ENCODE measurements at regions not wholly inside any gene's neighbourhood (a gene's known extent, or its start where the extent isn't known, plus 50 kb on each side); places are given as distances from the start of the nearest gene placed in this dataset.

GRCh38 chr12:13780453-13780852 lies 200.9 kb downstream of the GRIN2B start:
- no peak overlapping the region for H3K4me3 ChIP-seq (ENCODE audit: low read length)
- DNase-seq (ENCODE audit: low read depth, low spot score): no peak

GRCh38 chr12:13777374-13777773 lies 204.0 kb downstream of the GRIN2B start:
- H3K4me3 ChIP-seq (ENCODE audit: low read length): no peak overlapping the region
- DNase-seq (ENCODE audit: low read depth, low spot score): no peak

- H3K4me3 ChIP-seq (ENCODE audit: low read length): no peak overlapping the region
- DNase-seq (ENCODE audit: low read depth, low spot score): no peak
Measured at GRCh38 chr12:13772264-13772663, 209.1 kb downstream of the GRIN2B start.

- no peak overlapping the region for H3K4me3 ChIP-seq (ENCODE audit: low read length)
- no peak for DNase-seq (ENCODE audit: low read depth, low spot score)
Measured at GRCh38 chr12:13770576-13770975, 210.8 kb downstream of the GRIN2B start.

GRCh38 chr12:13769966-13770365 lies 211.4 kb downstream of the GRIN2B start:
- DNase-seq (ENCODE audit: low read depth, low spot score): no peak

GRCh38 chr12:13769273-13769672 lies 212.1 kb downstream of the GRIN2B start:
- H3K4me3 ChIP-seq (ENCODE audit: low read length): no peak overlapping the region
- no peak for DNase-seq (ENCODE audit: low read depth, low spot score)

More at GRCh38 chr12:13769966-13770365, 211.4 kb downstream of the GRIN2B start:
- H3K4me3 ChIP-seq (ENCODE audit: low read length): no peak overlapping the region

- no peak overlapping the region for H3K4me3 ChIP-seq (ENCODE audit: low read length)
- DNase-seq (ENCODE audit: low read depth, low spot score): no peak
Measured at GRCh38 chr12:13764748-13765147, 216.7 kb downstream of the GRIN2B start.

- DNase-seq (ENCODE audit: low read depth, low spot score): no peak
- H3K4me3 ChIP-seq (ENCODE audit: low read length): no peak overlapping the region
Measured at GRCh38 chr12:13749389-13749788, 232.0 kb downstream of the GRIN2B start.

GRCh38 chr12:13745111-13745860 lies 236.1 kb downstream of the GRIN2B start:
- DNase-seq (ENCODE audit: low read depth, low spot score): no peak
- no peak overlapping the region for H3K4me3 ChIP-seq (ENCODE audit: low read length)

GRCh38 chr12:13744561-13744960 lies 236.8 kb downstream of the GRIN2B start:
- no peak overlapping the region for H3K4me3 ChIP-seq (ENCODE audit: low read length)
- DNase-seq (ENCODE audit: low read depth, low spot score): no peak

GRCh38 chr12:13740149-13740545 lies 241.3 kb downstream of the GRIN2B start:
- no peak for DNase-seq (ENCODE audit: low read depth, low spot score)

GRCh38 chr12:13735734-13736133 lies 245.7 kb downstream of the GRIN2B start:
- no peak overlapping the region for H3K4me3 ChIP-seq (ENCODE audit: low read length)
- DNase-seq (ENCODE audit: low read depth, low spot score): no peak

More at GRCh38 chr12:13740149-13740545, 241.3 kb downstream of the GRIN2B start:
- no peak overlapping the region for H3K4me3 ChIP-seq (ENCODE audit: low read length)

GRCh38 chr12:13734584-13735152 lies 246.7 kb downstream of the GRIN2B start:
- DNase-seq (ENCODE audit: low read depth, low spot score): no peak
- H3K4me3 ChIP-seq (ENCODE audit: low read length): no peak overlapping the region

GRCh38 chr12:13727707-13728195 lies 253.7 kb downstream of the GRIN2B start:
- H3K4me3 ChIP-seq (ENCODE audit: low read length): no peak overlapping the region
- no peak for DNase-seq (ENCODE audit: low read depth, low spot score)

GRCh38 chr12:13725049-13725448 lies 256.4 kb downstream of the GRIN2B start:
- no peak for DNase-seq (ENCODE audit: low read depth, low spot score)
- H3K4me3 ChIP-seq (ENCODE audit: low read length): no peak overlapping the region

GRCh38 chr12:13724136-13724535 lies 257.3 kb downstream of the GRIN2B start:
- no peak for DNase-seq (ENCODE audit: low read depth, low spot score)

GRCh38 chr12:13719986-13720385 lies 261.4 kb downstream of the GRIN2B start:
- DNase-seq (ENCODE audit: low read depth, low spot score): no peak
- no peak overlapping the region for H3K4me3 ChIP-seq (ENCODE audit: low read length)

More at GRCh38 chr12:13724136-13724535, 257.3 kb downstream of the GRIN2B start:
- H3K4me3 ChIP-seq (ENCODE audit: low read length): no peak overlapping the region

- DNase-seq (ENCODE audit: low read depth, low spot score): no peak
- no peak overlapping the region for H3K4me3 ChIP-seq (ENCODE audit: low read length)
Measured at GRCh38 chr12:13718271-13718670, 263.1 kb downstream of the GRIN2B start.

GRCh38 chr12:13716119-13716518 lies 265.3 kb downstream of the GRIN2B start:
- no peak overlapping the region for H3K4me3 ChIP-seq (ENCODE audit: low read length)
- no peak for DNase-seq (ENCODE audit: low read depth, low spot score)

- no peak for DNase-seq (ENCODE audit: low read depth, low spot score)
- H3K4me3 ChIP-seq (ENCODE audit: low read length): no peak overlapping the region
Measured at GRCh38 chr12:13713556-13714410, 267.6 kb downstream of the GRIN2B start.

Data from Jurkat, Clone E6-1 (cell line).